ENCODE measurements at regions not wholly inside any gene's neighbourhood (a gene's known extent, or its start where the extent isn't known, plus 50 kb on each side); places are given as distances from the start of the nearest gene placed in this dataset.

DNA sequence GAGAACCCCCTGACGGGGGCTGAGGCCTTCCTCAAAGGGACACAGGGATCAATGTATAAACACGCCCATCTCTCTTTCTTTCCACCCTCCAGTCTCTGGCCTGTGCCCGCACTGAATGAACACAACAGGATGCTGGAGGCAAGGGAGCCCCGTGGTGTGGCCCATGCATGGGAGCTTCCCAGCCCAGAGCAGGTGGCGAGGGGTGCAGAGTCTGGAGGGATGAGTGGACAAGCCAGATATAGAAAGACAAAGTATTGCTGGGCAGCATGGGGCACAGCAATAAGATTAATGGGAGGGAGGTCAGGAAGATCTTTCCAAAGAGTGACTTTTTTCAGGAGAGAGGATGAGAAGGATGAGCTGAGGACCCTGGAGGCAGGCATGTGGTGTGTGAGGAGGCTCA, 103.7 kb downstream of the C5orf15 start:
- no peak overlapping the region for H4K5ac ChIP-seq (ENCODE audit: insufficient read length, low read depth, low read length)
- H2BK5ac ChIP-seq (ENCODE audit: low read depth, low read length) = no peak overlapping the region
- no peak overlapping the region for H2BK120ac ChIP-seq (replicated peaks; ENCODE audit: low read depth, low read length)
- no peaks in the 10 kb centered on the region for H3K79me1 ChIP-seq (ENCODE audit: low read depth, low read length)
- no peak overlapping the region for H3K18ac ChIP-seq (ENCODE audit: extremely low read depth, low read length)
- no peak overlapping the region for H3K4ac ChIP-seq (replicated peaks; ENCODE audit: insufficient read length, low read depth, low read length)
- H3K56ac ChIP-seq (replicated peaks; ENCODE audit: insufficient read length, low read depth, low read length) = no peak overlapping the region
- no peak overlapping the region for H4K91ac ChIP-seq (replicated peaks; ENCODE audit: insufficient read length, low read length)
- H2BK15ac ChIP-seq (ENCODE audit: low read length) = no peak overlapping the region
- no peak overlapping the region for H2BK20ac ChIP-seq (ENCODE audit: low read length)
- H3K9me3 ChIP-seq (ENCODE audit: insufficient read depth in 2 of 2, low read depth in 1 of 2, low read length in 1 of 2) = no peaks in the 10 kb centered on the region
- FAIRE-seq (no peak), DNase-seq (ENCODE audit: low read depth in 1 of 2, low spot score in 2 of 2) (no peak)
- H2AK5ac ChIP-seq (ENCODE audit: low read depth, low read length) = no peak overlapping the region
- no peak for TF ChIP-seq CEBPB (IDR thresholded peaks at IDR 0.05; ENCODE audit: low read depth, low read length)
- no peak for TF ChIP-seq BCL11A (IDR thresholded peaks at IDR 0.05; ENCODE audit: low read depth in 2 of 2, low read length in 2 of 2)
- no peak for TF ChIP-seq TEAD4 (IDR thresholded peaks at IDR 0.05; ENCODE audit: low read depth, low read length)
- no peak for TF ChIP-seq SP1 (IDR thresholded peaks at IDR 0.05; ENCODE audit: low read depth, low read length)
- no peak for TF ChIP-seq SAP30 (IDR thresholded peaks at IDR 0.05; ENCODE audit: insufficient read depth, insufficient replicate concordance, low read length)
- no peak for TF ChIP-seq POLR2AphosphoS5 (IDR thresholded peaks at IDR 0.05; ENCODE audit: low read depth, low read length)
- TF ChIP-seq TCF12 (IDR thresholded peaks at IDR 0.05; ENCODE audit: low read depth, low read length) = no peak
- no peak for TF ChIP-seq GTF2F1 (IDR thresholded peaks at IDR 0.05; ENCODE audit: borderline replicate concordance, low read depth, low read length)
- TF ChIP-seq KDM5A (IDR thresholded peaks at IDR 0.05; ENCODE audit: low read length) = no peak
- TF ChIP-seq, protein P1, sequence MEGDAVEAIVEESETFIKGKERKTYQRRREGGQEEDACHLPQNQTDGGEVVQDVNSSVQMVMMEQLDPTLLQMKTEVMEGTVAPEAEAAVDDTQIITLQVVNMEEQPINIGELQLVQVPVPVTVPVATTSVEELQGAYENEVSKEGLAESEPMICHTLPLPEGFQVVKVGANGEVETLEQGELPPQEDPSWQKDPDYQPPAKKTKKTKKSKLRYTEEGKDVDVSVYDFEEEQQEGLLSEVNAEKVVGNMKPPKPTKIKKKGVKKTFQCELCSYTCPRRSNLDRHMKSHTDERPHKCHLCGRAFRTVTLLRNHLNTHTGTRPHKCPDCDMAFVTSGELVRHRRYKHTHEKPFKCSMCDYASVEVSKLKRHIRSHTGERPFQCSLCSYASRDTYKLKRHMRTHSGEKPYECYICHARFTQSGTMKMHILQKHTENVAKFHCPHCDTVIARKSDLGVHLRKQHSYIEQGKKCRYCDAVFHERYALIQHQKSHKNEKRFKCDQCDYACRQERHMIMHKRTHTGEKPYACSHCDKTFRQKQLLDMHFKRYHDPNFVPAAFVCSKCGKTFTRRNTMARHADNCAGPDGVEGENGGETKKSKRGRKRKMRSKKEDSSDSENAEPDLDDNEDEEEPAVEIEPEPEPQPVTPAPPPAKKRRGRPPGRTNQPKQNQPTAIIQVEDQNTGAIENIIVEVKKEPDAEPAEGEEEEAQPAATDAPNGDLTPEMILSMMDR (IDR thresholded peaks at IDR 0.05; ENCODE audit: control extremely low read depth in 1 of 3, insufficient read depth in 1 of 3, low read depth in 1 of 3, low read length in 3 of 3) = no peak
- TF ChIP-seq HDAC6 (IDR thresholded peaks at IDR 0.05; ENCODE audit: low read depth, low read length) = no peak
- no peak overlapping the region for H3K23ac ChIP-seq (ENCODE audit: insufficient read length)
- WGBS, 2 experiments (ENCODE audit: extremely low coverage in 1 of 2, insufficient coverage in 1 of 2, insufficient read length in 1 of 2, insufficient replicate concordance in 2 of 2, low coverage in 1 of 2, low lambda C conversion rate in 2 of 2, missing lambda C conversion rate in 1 of 2) = 74% methylated on average over 5 of the region's 5 CpGs; no CpG with 5 or more reads in 1 of the 2 experiments
- H3K4me1 ChIP-seq (replicated peaks in 1 of 4; ENCODE audit: control insufficient read depth in 3 of 4, insufficient read depth in 4 of 4, low read length in 3 of 4) = no peaks in the 10 kb centered on the region; a peak in 2 of 7 replicates
- H3K27me3 ChIP-seq (replicated peaks in 1 of 4; ENCODE audit: control insufficient read depth in 3 of 4, extremely low read depth in 1 of 4, insufficient read depth in 3 of 4, low read length in 3 of 4) = no peaks in the 10 kb centered on the region
- H3K36me3 ChIP-seq (ENCODE audit: control insufficient read depth in 2 of 4, insufficient read depth in 4 of 4, low read length in 3 of 4) = no peaks in the 10 kb centered on the region
- CTCF ChIA-PET (ENCODE audit: partially characterized antibody) = interaction anchor here (1.7 to 10.7 kb wide), 5 partner anchors 8 to 110 kb away, joined by 4 to 150 read pairs (median 63); no protein-coding TSS in a partner anchor
- H2AFZ ChIP-seq (ENCODE audit: low read length) = no peak overlapping the region
- POLR2A ChIA-PET (ENCODE audit: partially characterized antibody) = no interaction called here
- H3K27ac ChIP-seq (ENCODE audit: low read depth, low read length) = no peak overlapping the region
- no peak overlapping the region for H4K8ac ChIP-seq (ENCODE audit: extremely low read depth, insufficient read depth, low read length)
- H3K23me2 ChIP-seq (ENCODE audit: low read depth, low read length) = no peaks in the 10 kb centered on the region
- no peak overlapping the region for H3K9ac ChIP-seq (replicated peaks in 1 of 4; ENCODE audit: extremely low read depth in 1 of 4, low read depth in 3 of 4, low read length in 3 of 4)
- H3K79me2 ChIP-seq (ENCODE audit: control insufficient read depth in 1 of 2, insufficient read depth in 2 of 2, low read length in 2 of 2) = no peaks in the 10 kb centered on the region
- H4K20me1 ChIP-seq (replicated peaks in 1 of 2; ENCODE audit: control insufficient read depth in 1 of 2, insufficient read depth in 2 of 2, low read length in 2 of 2) = no peaks in the 10 kb centered on the region
- no peak overlapping the region for H2BK12ac ChIP-seq (ENCODE audit: low read depth, low read length)
- H3K4me3 ChIP-seq (ENCODE audit: extremely low read depth in 1 of 4, insufficient read depth in 2 of 4, low read depth in 3 of 4, low read length in 4 of 4) = no peak overlapping the region
- H3K4me2 ChIP-seq (ENCODE audit: insufficient read depth in 1 of 2, low read depth in 2 of 2, low read length in 2 of 2) = no peak overlapping the region
- no peak overlapping the region for H3K14ac ChIP-seq (ENCODE audit: insufficient read length)
